NCI-H446 (cell line): ENCODE measurements at regions not wholly inside any gene's neighbourhood (a gene's known extent, or its start where the extent isn't known, plus 50 kb on each side); places are given as distances from the start of the nearest gene placed in this dataset.

ENCODE experiments used
- DNase-seq, 2 experiments: peaks; one replicate each; lab custom pipeline; 2025; lab: John Stamatoyannopoulos, UW

DNA sequence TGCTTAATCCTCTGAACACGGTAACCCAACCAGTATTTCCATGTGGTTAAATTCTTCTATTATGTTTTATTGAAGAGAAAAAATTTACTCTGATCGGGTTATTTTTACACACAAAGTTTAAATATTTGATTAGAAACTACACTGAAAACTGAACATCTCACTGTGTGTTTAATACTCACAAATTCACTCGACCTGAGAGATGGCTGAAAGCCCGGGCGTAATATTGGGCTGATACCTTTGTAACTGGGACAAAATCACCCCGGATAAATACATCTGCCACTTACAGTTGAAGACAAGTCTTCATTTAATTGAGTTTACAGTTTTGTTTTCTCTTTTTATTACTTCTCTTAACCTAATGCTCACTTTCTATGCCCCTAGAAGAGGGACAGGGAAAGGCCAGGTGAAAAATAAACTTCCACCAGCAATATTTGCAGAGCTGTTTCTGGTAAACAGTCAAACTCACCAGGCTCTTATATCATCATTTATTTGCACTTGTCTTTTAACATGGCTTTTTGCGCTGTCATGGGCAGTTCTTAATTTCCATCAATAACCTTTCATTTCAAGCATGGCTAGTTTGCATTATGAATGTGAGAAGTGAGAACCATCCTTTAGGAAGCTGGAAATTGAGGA, 145.6 kb upstream of the TMCO5A start:
- no peak for DNase-seq

DNA sequence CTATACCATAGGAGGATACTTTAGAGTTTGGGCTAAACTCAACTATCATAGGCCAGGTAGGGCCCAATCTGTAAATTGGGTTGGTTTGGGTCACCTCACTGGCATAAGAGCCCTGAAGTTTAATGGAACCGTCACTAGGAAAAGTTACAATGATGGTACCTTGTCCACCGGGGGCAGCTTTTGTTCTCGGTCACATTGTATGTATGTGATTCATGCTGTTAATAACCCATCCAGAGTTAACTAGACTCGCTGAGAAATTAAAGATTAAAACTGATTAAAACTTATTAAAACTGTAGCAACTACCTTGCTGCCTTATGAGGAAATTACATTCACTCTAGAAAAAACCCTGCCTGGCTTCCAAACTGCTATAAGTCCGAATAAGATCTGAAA, 145.0 kb upstream of the TMCO5A start:
- DNase-seq = no peak

DNA sequence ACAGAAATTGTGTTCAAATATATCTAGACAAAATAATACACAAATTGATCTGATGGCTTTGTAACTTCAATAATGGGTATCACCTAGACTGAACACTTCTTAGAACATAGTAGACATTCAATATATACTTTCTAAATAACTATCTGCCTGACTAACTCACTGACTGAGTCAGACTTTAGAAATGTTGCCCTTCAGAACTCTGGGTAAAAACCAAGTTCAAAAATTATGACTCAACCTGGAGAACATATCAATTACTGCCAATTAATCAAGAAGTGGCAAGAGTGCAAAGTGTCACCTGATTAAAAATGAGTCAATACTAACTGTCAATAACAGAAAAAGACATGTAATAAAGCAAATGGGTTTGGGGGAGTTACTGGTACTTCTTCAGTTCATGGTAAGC, 144.6 kb upstream of the TMCO5A start:
- no peak for DNase-seq

- DNase-seq = no peak
Measured at GRCh38 chr15:37791693-37792092, 142.7 kb upstream of the TMCO5A start.

GRCh38 chr15:37792351-37792750, 142.1 kb upstream of the TMCO5A start:
- DNase-seq = no peak

DNA sequence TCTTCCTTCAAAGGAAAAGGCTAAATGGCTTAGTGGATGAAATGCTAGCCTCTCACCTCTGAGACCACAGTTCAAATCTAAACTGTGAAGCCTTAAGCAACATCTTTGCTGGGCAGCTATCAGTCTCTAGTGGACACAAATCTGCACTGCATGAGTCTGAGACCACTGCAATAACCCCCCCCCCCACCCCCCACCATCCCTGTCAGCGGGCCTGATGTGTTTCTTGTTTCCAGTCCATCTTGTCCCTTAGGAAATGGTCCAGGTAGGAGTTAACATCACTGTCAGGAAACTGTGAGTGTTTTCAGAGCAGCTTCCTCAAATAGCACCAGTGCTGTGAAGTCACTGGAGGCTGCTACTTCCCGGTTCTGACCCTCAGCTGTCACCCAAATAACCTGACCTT, 140.6 kb upstream of the TMCO5A start:
- no peak for DNase-seq

DNA sequence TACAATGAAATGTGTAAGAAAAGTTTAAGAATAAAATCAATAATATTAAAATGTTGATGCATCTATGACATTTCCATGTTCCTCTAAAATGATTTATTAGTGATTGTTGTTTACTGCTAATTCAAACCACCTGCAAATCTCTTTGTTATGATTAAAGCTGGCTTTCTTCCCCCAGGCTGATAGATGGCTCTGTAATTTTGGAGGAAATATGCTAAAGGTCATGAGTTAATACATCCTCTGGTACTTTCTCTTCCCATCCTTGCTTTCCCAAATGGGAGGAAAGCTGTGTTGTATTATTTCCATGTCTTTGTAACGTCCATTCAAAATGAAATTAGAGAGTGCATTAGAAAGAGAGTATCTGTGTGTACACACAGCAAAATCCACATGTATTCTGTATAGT, 139.5 kb upstream of the TMCO5A start:
- DNase-seq = no peak

DNA sequence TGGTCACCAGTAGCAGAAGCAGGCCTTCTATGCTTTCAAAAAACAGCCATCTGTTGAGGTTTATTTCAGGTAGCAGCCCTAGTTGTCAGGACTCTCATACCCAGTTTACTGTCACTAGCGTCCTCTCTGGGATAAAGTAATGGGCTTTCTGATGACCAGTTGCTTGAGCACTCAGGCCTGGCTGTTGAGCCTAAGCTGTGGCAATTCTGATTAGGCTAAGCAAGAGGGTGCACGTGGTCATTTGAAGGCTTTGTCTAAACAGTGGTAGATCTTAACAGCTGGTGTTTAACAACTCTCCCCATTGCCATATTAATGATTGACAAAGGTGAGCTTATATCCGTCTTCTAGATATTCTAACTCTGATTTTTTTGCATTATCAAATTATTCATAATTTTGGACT, 132.9 kb upstream of the TMCO5A start:
- DNase-seq = no peak

- DNase-seq = no peak
Measured at GRCh38 chr15:37806808-37807207, 127.6 kb upstream of the TMCO5A start.

GRCh38 chr15:37810381-37810780, 124.1 kb upstream of the TMCO5A start:
- DNase-seq = no peak

- DNase-seq = no peak
Measured at GRCh38 chr15:37813306-37813705, 121.1 kb upstream of the TMCO5A start.

GRCh38 chr15:37814847-37815515, 119.5 kb upstream of the TMCO5A start:
- no peak for DNase-seq

- no peak for DNase-seq
Measured at GRCh38 chr15:37818152-37818677, 116.2 kb upstream of the TMCO5A start.

GRCh38 chr15:37819191-37819590, 115.2 kb upstream of the TMCO5A start:
- no peak for DNase-seq

GRCh38 chr15:37820380-37821128, 113.9 kb upstream of the TMCO5A start:
- no peak for DNase-seq

GRCh38 chr15:37823601-37824275, 110.7 kb upstream of the TMCO5A start:
- DNase-seq = no peak

GRCh38 chr15:37824717-37825382, 109.6 kb upstream of the TMCO5A start:
- DNase-seq = no peak

DNA sequence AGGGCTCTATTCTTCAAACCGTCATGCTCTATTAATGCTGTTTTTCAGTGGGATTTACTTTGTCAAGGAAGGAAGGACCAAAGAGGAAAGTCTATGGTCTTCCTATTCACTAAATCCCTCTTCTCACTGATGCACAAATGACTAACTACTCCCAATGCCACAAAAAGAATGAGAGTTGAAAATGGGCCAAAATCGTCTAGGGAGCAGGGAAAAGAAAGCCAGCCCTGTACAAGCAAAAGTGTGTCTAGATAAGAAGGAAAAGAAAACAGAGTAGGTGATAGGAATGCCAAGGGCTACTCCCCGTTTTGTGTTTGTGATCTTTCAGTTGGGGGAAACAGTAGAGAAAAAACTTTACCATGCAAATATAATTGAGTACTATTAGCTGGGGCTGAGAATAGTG, 97.2 kb upstream of the TMCO5A start:
- DNase-seq = no peak

DNA sequence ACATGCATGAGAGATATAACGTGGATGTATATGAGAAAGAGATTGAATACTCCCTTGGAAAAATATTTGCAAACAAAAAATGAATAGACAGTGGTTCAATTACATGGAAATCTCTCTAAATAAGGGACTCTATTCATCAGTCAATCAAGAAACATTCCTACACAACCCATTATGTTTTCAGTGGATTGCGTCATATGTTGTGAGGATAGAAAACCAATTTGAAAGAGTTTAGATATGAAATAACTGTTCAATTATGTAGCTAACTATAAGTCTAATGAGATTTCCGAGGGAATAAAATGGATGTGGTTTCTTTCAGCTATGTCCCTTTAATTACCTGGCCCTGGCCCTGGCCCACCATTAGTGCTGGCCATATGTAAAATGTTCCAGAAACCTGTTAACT, 86.7 kb upstream of the TMCO5A start:
- no peak for DNase-seq

DNA sequence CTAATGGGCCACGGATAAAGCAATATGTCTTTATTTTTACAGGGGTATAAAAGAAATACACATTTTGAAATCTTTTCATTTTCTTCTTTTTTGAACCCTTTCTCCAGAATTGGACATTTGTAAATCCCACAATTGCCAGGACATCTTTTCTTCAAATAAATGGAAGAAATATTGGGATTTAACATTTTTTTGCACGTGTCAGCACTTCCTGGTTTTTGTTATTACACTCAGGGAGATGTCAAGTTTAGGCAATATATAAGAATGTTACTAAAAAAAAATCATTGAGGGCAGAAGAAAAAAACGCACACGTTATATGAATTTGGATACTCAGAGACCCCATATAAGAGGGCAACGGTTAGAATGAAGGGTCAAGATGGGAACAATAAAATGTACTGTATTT, 78.3 kb upstream of the TMCO5A start:
- DNase-seq = no peak

DNA sequence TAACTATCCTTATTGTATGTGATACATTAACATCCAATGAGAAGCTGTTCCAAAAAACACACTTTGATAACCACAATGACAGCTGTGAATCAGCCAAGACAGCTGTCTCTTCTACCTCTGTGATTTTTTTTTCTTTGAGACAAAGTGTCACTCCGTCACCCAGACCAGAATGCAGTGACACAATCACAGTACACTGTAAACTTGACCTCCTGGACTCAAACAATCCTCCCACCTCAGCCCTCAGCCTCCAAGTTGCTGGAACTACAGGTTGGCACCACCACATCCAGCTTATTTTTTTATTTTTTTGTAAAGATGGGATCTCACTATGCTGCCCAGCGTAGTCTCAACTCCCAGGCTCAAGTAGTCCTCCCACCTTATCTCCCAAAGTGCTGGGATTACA, 73.5 kb upstream of the TMCO5A start:
- DNase-seq = no peak

DNA sequence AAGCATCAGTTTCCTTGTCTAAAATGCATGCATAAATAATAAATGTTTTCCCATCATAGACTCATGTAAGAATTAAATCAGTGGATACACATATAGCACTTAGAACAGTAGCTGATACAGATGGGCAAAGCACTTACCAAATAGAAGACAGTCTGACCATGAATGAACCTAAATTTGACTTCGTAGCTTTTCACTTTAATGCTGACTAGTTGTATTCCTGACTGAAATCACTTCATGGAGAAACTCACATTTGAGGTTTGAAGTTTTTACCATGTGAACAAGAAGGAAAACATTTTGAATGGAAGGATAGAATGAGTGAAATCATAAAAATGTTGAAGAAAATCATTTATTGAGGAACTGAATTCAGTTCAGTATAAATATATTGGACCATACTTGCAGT, 68.8 kb upstream of the TMCO5A start:
- no peak for DNase-seq
